ENCODE measurements at regions not wholly inside any gene's neighbourhood (a gene's known extent, or its start where the extent isn't known, plus 50 kb on each side); places are given as distances from the start of the nearest gene placed in this dataset.

- TF ChIP-seq POLR2A (IDR thresholded peaks at IDR 0.05), result no peak
- no peak for TF ChIP-seq POLR2AphosphoS5 (IDR thresholded peaks at IDR 0.05)
Measured at GRCh38 chr3:160055659-160056058, 67.0 kb downstream of the IL12A start.

Measured in spleen (tissue), 3 donors.